Psoas muscle (tissue), 7 donors: ENCODE measurements at regions not wholly inside any gene's neighbourhood (a gene's known extent, or its start where the extent isn't known, plus 50 kb on each side); places are given as distances from the start of the nearest gene placed in this dataset.

ENCODE experiments used
- ATAC-seq, 4 donors: fragments of 200-7000 bp; cut with Tn5 transposase; one replicate each; pipeline ENCODE4 v1.9.1; 2020; ENCODE audit warnings: moderate library complexity in 3 of 4, mild to moderate bottlenecking in 2 of 4
- DNase-seq, 2 donors: peaks; one replicate each; pipeline ENCODE4 v3.0.0-alpha.2; 2020
- H3K27ac ChIP-seq: fragments of 200-600 bp; one replicate; pipeline ENCODE4 v1.8.0; 2022
- H3K27me3 ChIP-seq, 3 donors: fragments of 200-600 bp in 1 of 3; one replicate each; pipeline versions ENCODE4 v1.6.1 to v1.8.0; 2013 to 2022; ENCODE audit warnings: low read length in 2 of 3, mild to moderate bottlenecking in 2 of 3, moderate library complexity in 1 of 3; ENCODE audit not compliant: insufficient read depth in 3 of 3
- H3K36me3 ChIP-seq, 2 donors: fragments of 200-600 bp in 1 of 2; one replicate each; pipeline versions ENCODE4 v1.6.1 to v1.8.0; 2013 to 2022; ENCODE audit warnings: low read depth in 1 of 2, mild to moderate bottlenecking in 1 of 2, moderate library complexity in 1 of 2; ENCODE audit not compliant: insufficient read depth in 1 of 2
- H3K4me1 ChIP-seq: fragments of 200-600 bp; one replicate; pipeline ENCODE4 v1.8.0; 2022
- H3K4me3 ChIP-seq: fragments of 200-600 bp; one replicate; pipeline ENCODE4 v1.8.0; 2022; ENCODE audit warnings: mild to moderate bottlenecking
- H3K9me3 ChIP-seq: fragments of 200-600 bp; one replicate; pipeline ENCODE4 v1.8.0; 2022
- CTCF ChIP-seq: fragments of 200-600 bp; IDR thresholded peaks from one replicate; pipeline ENCODE4 v1.8.0; 2022; ENCODE audit warnings: antibody characterized with exemption
- WGBS, 3 donors: extraction: QIAGEN DNeasy Blood & Tissue Kit; methylation state at CpG; one replicate each; pipeline versions ENCODE4 v1.1.6 to v1.1.7; 2013; 5-methylcytosine and 5-hydroxymethylcytosine counted together
- intact Hi-C, 2 donors: fragments of 100-400 bp; cut with DNase I; formaldehyde crosslinking; loops; one replicate each; pipeline versions ENCODE4 v1.11.0 to v1.14.2; 2022
- donor health status: healthy with polysubstance abuse.
- donor health status: DM: no; HTN: no; CAD: no; lungs with moderate emphysema.
- donor health status: Bipolar disorder and iron deficiency.
- donor health status: healthy.
- donor health status: DM: yes; HTN: yes; CAD: no.
- donor health status: DM: no; HTN: no; CAD: no.
- donor health status: DM: yes; HTN: yes; CAD: no.

GRCh38 chr16:6853565-6853964 lies 479.1 kb upstream of the RBFOX1 start:
- intact Hi-C loops: no loop called here
- no peak for TF ChIP-seq CTCF
- H3K27me3 ChIP-seq: no peaks in the 10 kb centered on the region
- H3K4me3 ChIP-seq: no peak overlapping the region
- H3K27ac ChIP-seq: no peak overlapping the region
- ATAC-seq: no peak
- H3K9me3 ChIP-seq: no peaks in the 10 kb centered on the region
- H3K4me1 ChIP-seq: no peaks in the 10 kb centered on the region
- no peaks in the 10 kb centered on the region for H3K36me3 ChIP-seq
- no peak for DNase-seq
- WGBS, 3 donors: 61 to 68% (median 66%) methylated on average over 6 of the region's 6 CpGs

- no peak for ATAC-seq
- TF ChIP-seq CTCF: no peak
- no peak for DNase-seq
- WGBS, 3 donors: 76 to 81% (median 81%) methylated on average over 3 of the region's 3 CpGs
- no peaks in the 10 kb centered on the region for H3K36me3 ChIP-seq
- H3K27me3 ChIP-seq: no peaks in the 10 kb centered on the region
- H3K9me3 ChIP-seq: no peaks in the 10 kb centered on the region
- H3K4me3 ChIP-seq: no peak overlapping the region
- H3K27ac ChIP-seq: no peak overlapping the region
- intact Hi-C loops: no loop called here
- no peaks in the 10 kb centered on the region for H3K4me1 ChIP-seq
Observed at GRCh38 chr16:6852643-6853225, 479.9 kb upstream of the RBFOX1 start.

- Histone ChIP-seq H3K9me3 (no peaks in the 10 kb centered on the region), H3K4me1 (no peaks in the 10 kb centered on the region), H3K36me3 (no peaks in the 10 kb centered on the region), H3K4me3 (no peak overlapping the region), H3K27ac (no peak overlapping the region), H3K27me3 (no peaks in the 10 kb centered on the region)
- no peak for TF ChIP-seq CTCF
- DNase-seq (no peak), ATAC-seq (no peak)
- WGBS, 3 donors: 49 to 50% (median 50%) methylated on average over 8 of the region's 8 CpGs
- intact Hi-C loops: no loop called here
Observed at GRCh38 chr16:6846452-6846851, 486.2 kb upstream of the RBFOX1 start.

- intact Hi-C loops: no loop called here
- DNase-seq (no peak), ATAC-seq (no peak)
- H3K27me3 ChIP-seq: no peaks in the 10 kb centered on the region
- WGBS, 3 donors: 65 to 85% (median 84%) methylated on average over 6 of the region's 6 CpGs
- no peaks in the 10 kb centered on the region for H3K36me3 ChIP-seq
- no peaks in the 10 kb centered on the region for H3K4me1 ChIP-seq
- no peaks in the 10 kb centered on the region for H3K9me3 ChIP-seq
- no peak for TF ChIP-seq CTCF
- no peak overlapping the region for H3K4me3 ChIP-seq
- H3K27ac ChIP-seq: no peak overlapping the region
Observed at GRCh38 chr16:6841392-6841791, 491.3 kb upstream of the RBFOX1 start.

GRCh38 chr16:6837722-6838121 lies 494.9 kb upstream of the RBFOX1 start:
- TF ChIP-seq CTCF: no peak
- WGBS, 3 donors: 93 to 97% (median 95%) methylated on average over 2 of the region's 2 CpGs
- no peak for DNase-seq

More at GRCh38 chr16:6837722-6838121, 494.9 kb upstream of the RBFOX1 start:
- no peaks in the 10 kb centered on the region for H3K4me1 ChIP-seq
- H3K4me3 ChIP-seq: no peak overlapping the region
- ATAC-seq: no peak
- intact Hi-C loops: no loop called here
- no peaks in the 10 kb centered on the region for H3K27me3 ChIP-seq
- H3K9me3 ChIP-seq: no peaks in the 10 kb centered on the region
- no peak overlapping the region for H3K27ac ChIP-seq
- H3K36me3 ChIP-seq: no peaks in the 10 kb centered on the region
